SKM-1 treated with dmso at 0.1 percent for 144 hours (cell line): ENCODE measurements at regions not wholly inside any gene's neighbourhood (a gene's known extent, or its start where the extent isn't known, plus 50 kb on each side); places are given as distances from the start of the nearest gene placed in this dataset.

Experiments used
- DNase-seq: peaks from one replicate; lab custom pipeline; 2025; ENCODE audit not compliant: unreplicated experiment; lab: John Stamatoyannopoulos, UW

- no peak for DNase-seq
These were observed 100.8 kb upstream of the WASF3 start for GRCh38 chr13:26456650-26457049.

- peak; percentile 59 for DNase-seq
These were observed 100.3 kb upstream of the WASF3 start for GRCh38 chr13:26457212-26457611.

- no peak for DNase-seq
These were observed 99.2 kb upstream of the WASF3 start for GRCh38 chr13:26458196-26458749.

GRCh38 chr13:26459276-26460131 lies 98.0 kb upstream of the WASF3 start:
- no peak for DNase-seq

- DNase-seq, result no peak
These were observed 96.8 kb upstream of the WASF3 start for GRCh38 chr13:26460648-26461047.

GRCh38 chr13:26463296-26463695 lies 94.2 kb upstream of the WASF3 start:
- DNase-seq, result no peak

- DNase-seq, result no peak
These were observed 93.6 kb upstream of the WASF3 start for GRCh38 chr13:26463848-26464247.

GRCh38 chr13:26465514-26465913 lies 92.0 kb upstream of the WASF3 start:
- no peak for DNase-seq

GRCh38 chr13:26465954-26466353 lies 91.5 kb upstream of the WASF3 start:
- no peak for DNase-seq

GRCh38 chr13:26468265-26468801 lies 89.2 kb upstream of the WASF3 start:
- DNase-seq, result no peak

- DNase-seq, result no peak
These were observed 87.9 kb upstream of the WASF3 start for GRCh38 chr13:26469602-26470001.

- no peak for DNase-seq
These were observed 85.7 kb upstream of the WASF3 start for GRCh38 chr13:26471807-26472206.

- no peak for DNase-seq
These were observed 83.8 kb upstream of the WASF3 start for GRCh38 chr13:26473571-26474230.

GRCh38 chr13:26474286-26474685 lies 83.2 kb upstream of the WASF3 start:
- DNase-seq, result no peak

GRCh38 chr13:26475176-26476110 lies 82.0 kb upstream of the WASF3 start:
- no peak for DNase-seq

- DNase-seq, result no peak
These were observed 81.2 kb upstream of the WASF3 start for GRCh38 chr13:26476111-26476781.

GRCh38 chr13:26476782-26477142 lies 80.7 kb upstream of the WASF3 start:
- DNase-seq, result no peak

- DNase-seq, result no peak
These were observed 79.8 kb upstream of the WASF3 start for GRCh38 chr13:26477681-26478080.

GRCh38 chr13:26480246-26480855 lies 77.1 kb upstream of the WASF3 start:
- DNase-seq, result no peak
